Small intestine (tissue), 7 donors: ENCODE measurements at regions not wholly inside any gene's neighbourhood (a gene's known extent, or its start where the extent isn't known, plus 50 kb on each side); places are given as distances from the start of the nearest gene placed in this dataset.

Experiments
- DNase-seq, 2 donors: peaks; one replicate each; pipeline versions ENCODE4 v3.0.0 to v3.0.0-alpha.2; 2013
- FAIRE-seq: peaks from 2 replicates; lab custom pipeline; 2012; peaks lifted over from hg19 to GRCh38; lab: Jason Lieb, UNC
- H3K27ac ChIP-seq, 3 donors: one replicate each; pipeline ENCODE4 v1.5.1; 2013; ENCODE audit warnings: low read length in 2 of 3, mild to moderate bottlenecking in 2 of 3, control low read depth in 1 of 3, inconsistent platforms in 1 of 3, low read depth in 1 of 3, moderate library complexity in 1 of 3
- H3K27me3 ChIP-seq, 3 donors: one replicate each; pipeline ENCODE4 v1.6.1; 2013; ENCODE audit warnings: low read length in 3 of 3, inconsistent platforms in 1 of 3; ENCODE audit not compliant: control insufficient read depth in 3 of 3, insufficient read depth in 3 of 3
- H3K36me3 ChIP-seq, 3 donors: one replicate each; pipeline ENCODE4 v1.6.1; 2013; ENCODE audit warnings: low read length in 3 of 3, inconsistent platforms in 1 of 3, low read depth in 1 of 3, mild to moderate bottlenecking in 1 of 3, moderate library complexity in 1 of 3; ENCODE audit not compliant: control insufficient read depth in 3 of 3, insufficient read depth in 2 of 3
- H3K4me1 ChIP-seq, 3 donors: one replicate each; pipeline ENCODE4 v1.6.1; 2013; ENCODE audit warnings: low read length in 2 of 3, inconsistent platforms in 1 of 3, low read depth in 1 of 3, mild to moderate bottlenecking in 1 of 3, moderate library complexity in 1 of 3; ENCODE audit not compliant: control insufficient read depth in 3 of 3, insufficient read depth in 2 of 3
- H3K4me3 ChIP-seq, 3 donors: one replicate each; pipeline ENCODE4 v1.5.1; 2013; ENCODE audit warnings: low read length in 3 of 3, control low read depth in 1 of 3, inconsistent platforms in 1 of 3, low read depth in 1 of 3, mild to moderate bottlenecking in 1 of 3, moderate library complexity in 1 of 3
- H3K9me3 ChIP-seq, 2 donors: one replicate each; pipeline ENCODE4 v1.6.1; 2013; ENCODE audit warnings: low read depth in 1 of 2, low read length in 1 of 2; ENCODE audit not compliant: control insufficient read depth in 2 of 2, insufficient read depth in 1 of 2
- WGBS, 3 donors: extraction: QIAGEN DNeasy Blood & Tissue Kit; methylation state at CpG; one replicate each; pipeline ENCODE4 v1.1.7; 2013; 5-methylcytosine and 5-hydroxymethylcytosine counted together
- donor health status: healthy with polysubstance abuse.
- donor health status: control.
- donor health status: control.
- donor health status: Bipolar disorder and iron deficiency.
- donor health status: healthy.

GRCh38 chr14:38330275-38330674, 74.4 kb upstream of the CLEC14A start:
- WGBS, 3 donors, result 32 to 78% (median 61%) methylated on average over 2 of the region's 2 CpGs
- H3K4me1 ChIP-seq, result no peaks in the 10 kb centered on the region

GRCh38 chr14:38329246-38329645, 73.4 kb upstream of the CLEC14A start:
- Histone ChIP-seq H3K9me3 (no peaks in the 10 kb centered on the region), H3K27ac (no peak overlapping the region), H3K4me3 (no peak overlapping the region), H3K27me3 (no peaks in the 10 kb centered on the region), H3K36me3 (no peaks in the 10 kb centered on the region), H3K4me1 (no peaks in the 10 kb centered on the region)
- WGBS, 3 donors, result 56 to 86% (median 58%) methylated on average over 1 of the region's 1 CpG
- FAIRE-seq (no peak), DNase-seq (no peak)

More at GRCh38 chr14:38330275-38330674, 74.4 kb upstream of the CLEC14A start:
- DNase-seq, result no peak
- no peak for FAIRE-seq
- no peak overlapping the region for H3K4me3 ChIP-seq
- H3K27ac ChIP-seq, result no peak overlapping the region
- no peaks in the 10 kb centered on the region for H3K9me3 ChIP-seq
- no peaks in the 10 kb centered on the region for H3K27me3 ChIP-seq
- H3K36me3 ChIP-seq, result no peaks in the 10 kb centered on the region

GRCh38 chr14:38316922-38317321, 61.0 kb upstream of the CLEC14A start:
- Histone ChIP-seq H3K9me3 (peaks cover 0 to 3% of the 10 kb centered on the region in 2 donors), H3K4me1 (no peaks in the 10 kb centered on the region), H3K36me3 (no peaks in the 10 kb centered on the region), H3K4me3 (no peak overlapping the region), H3K27me3 (no peaks in the 10 kb centered on the region), H3K27ac (no peak overlapping the region)
- 66 to 76% (median 67%) methylated on average over 3 of the region's 3 CpGs for WGBS, 3 donors
- no peak for DNase-seq
- no peak for FAIRE-seq

GRCh38 chr14:38311655-38312054, 55.8 kb upstream of the CLEC14A start:
- Histone ChIP-seq H3K9me3 (no peaks in the 10 kb centered on the region), H3K4me3 (no peak overlapping the region), H3K27ac (no peak overlapping the region), H3K27me3 (no peaks in the 10 kb centered on the region), H3K36me3 (no peaks in the 10 kb centered on the region), H3K4me1 (no peaks in the 10 kb centered on the region)
- no peak for DNase-seq
- no peak for FAIRE-seq

GRCh38 chr14:38310420-38310995, 54.6 kb upstream of the CLEC14A start:
- WGBS, 3 donors, result 43 to 52% (median 49%) methylated on average over 3 of the region's 3 CpGs
- no peaks in the 10 kb centered on the region for H3K36me3 ChIP-seq
- DNase-seq (no peak), FAIRE-seq (no peak)
- no peak overlapping the region for H3K4me3 ChIP-seq
- no peak overlapping the region for H3K27ac ChIP-seq
- H3K9me3 ChIP-seq, result no peaks in the 10 kb centered on the region
- H3K4me1 ChIP-seq, result no peaks in the 10 kb centered on the region
- H3K27me3 ChIP-seq, result no peaks in the 10 kb centered on the region

- FAIRE-seq (no peak), DNase-seq (no peak)
- H3K4me1 ChIP-seq, result no peaks in the 10 kb centered on the region
- no peaks in the 10 kb centered on the region for H3K27me3 ChIP-seq
- no peak overlapping the region for H3K4me3 ChIP-seq
- WGBS, 3 donors, result 60 to 81% (median 75%) methylated on average over 5 of the region's 5 CpGs
- peak overlapping the region in 1 of 3 donors; percentile 20 for H3K27ac ChIP-seq
- H3K9me3 ChIP-seq, result no peaks in the 10 kb centered on the region
- H3K36me3 ChIP-seq, result no peaks in the 10 kb centered on the region
These were observed 53.8 kb upstream of the CLEC14A start for GRCh38 chr14:38309522-38310277.
